GM19463 (cell line): ENCODE measurements at regions not wholly inside any gene's neighbourhood (a gene's known extent, or its start where the extent isn't known, plus 50 kb on each side); places are given as distances from the start of the nearest gene placed in this dataset.

Source experiments
- ATAC-seq: cut with Tn5 transposase; IDR thresholded peaks from one replicate; pipeline ENCODE4 v1.9.1; 2021; ENCODE audit warnings: mild to moderate bottlenecking, moderate library complexity; ENCODE audit not compliant: unreplicated experiment

GRCh38 chr5:71943874-71944273 is 163.4 kb upstream of the MAP1B start:
- no peak for ATAC-seq

- ATAC-seq: no peak
These were observed 161.8 kb upstream of the MAP1B start for GRCh38 chr5:71945436-71945835.

DNA sequence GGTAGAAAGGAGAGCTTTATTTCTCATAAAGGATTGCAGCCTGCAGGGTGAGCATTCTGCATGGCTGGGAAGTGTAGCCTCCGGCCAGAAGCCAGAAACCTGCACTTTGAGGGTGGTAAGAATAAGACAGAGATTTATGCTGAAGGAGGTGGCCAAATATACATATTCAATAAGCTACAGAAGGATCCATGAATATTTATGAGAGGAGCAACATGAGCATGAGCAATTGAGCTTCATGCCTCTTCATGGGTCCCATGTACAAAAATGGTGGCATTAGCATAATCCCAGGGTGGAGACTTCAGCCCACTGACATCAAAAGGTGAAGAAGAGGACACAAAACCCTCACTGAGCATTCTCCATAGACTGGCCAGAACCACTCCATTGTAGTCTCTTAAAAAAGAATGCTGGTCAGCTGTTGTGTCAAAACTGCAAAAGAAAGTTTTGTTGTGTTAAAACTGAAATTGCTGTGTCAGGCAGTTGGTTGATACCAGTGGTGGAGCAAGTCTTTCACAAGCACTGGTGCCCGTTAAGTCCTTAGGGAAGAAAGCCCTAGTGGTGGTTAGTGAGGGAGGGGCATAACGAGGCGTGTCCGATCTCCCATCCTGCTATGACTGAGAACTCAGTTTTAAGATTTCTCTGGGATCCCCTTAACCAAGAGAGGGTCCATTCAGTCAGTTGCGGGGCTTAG is 160.8 kb upstream of the MAP1B start:
- ATAC-seq: no peak

GRCh38 chr5:71948206-71948605 is 159.1 kb upstream of the MAP1B start:
- ATAC-seq: no peak

DNA sequence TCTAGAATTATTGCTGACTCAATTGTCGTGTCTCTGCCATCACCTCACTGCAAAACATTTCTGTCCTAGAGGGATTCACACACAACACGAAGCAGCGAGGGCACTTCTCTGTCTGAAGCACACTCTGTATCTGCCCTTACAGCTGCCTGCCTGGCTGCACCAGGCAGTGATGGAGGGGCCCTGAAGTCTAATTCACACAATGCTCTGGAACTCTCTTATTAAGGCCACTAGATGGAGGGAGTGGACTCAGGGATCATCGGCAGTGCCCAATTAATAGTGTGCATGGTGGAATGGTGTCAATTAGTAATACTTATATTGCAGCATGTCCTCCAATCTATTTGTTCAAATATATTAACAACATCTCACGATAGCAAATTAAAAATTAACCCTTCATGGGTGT is 157.5 kb upstream of the MAP1B start:
- no peak for ATAC-seq

DNA sequence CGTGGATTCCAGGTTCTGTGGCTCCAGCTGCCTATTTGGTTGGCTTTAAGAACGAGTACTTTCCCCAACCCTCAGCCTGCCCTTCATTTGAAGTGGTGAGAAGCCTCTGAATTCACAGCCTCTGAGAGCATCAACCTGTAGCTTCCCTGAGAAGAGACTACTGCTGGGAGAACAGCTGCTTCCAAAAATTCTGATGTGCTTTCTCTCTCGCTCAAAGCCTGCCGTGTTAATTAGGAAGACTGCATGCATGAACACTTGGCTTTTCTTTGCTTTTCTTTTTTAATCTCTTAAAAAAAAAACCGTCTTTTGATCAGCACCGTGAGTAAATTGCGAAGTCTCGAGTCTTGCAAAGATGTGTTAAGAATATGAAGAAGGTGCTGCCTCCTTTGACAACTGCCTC is 153.4 kb upstream of the MAP1B start:
- ATAC-seq: no peak

DNA sequence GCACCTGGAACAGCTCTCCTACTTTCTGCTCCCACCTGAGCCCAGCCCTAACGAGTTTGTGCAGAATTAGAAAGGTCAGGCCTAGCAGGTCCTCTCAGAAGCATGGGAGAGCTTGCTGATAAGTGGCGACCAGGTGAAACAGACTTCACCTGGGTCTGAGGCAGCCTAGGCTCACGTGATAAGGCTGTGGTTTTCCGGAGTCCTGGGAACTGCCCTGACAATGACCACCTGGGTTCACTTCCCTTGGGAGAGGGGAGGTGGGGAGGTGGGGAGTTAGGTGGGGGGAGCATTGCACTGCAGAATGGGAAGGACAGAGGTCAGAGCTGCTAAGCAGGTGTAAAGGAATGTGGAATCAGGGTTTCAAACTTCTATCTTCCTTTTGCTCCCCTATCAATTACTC is 152.9 kb upstream of the MAP1B start:
- no peak for ATAC-seq

DNA sequence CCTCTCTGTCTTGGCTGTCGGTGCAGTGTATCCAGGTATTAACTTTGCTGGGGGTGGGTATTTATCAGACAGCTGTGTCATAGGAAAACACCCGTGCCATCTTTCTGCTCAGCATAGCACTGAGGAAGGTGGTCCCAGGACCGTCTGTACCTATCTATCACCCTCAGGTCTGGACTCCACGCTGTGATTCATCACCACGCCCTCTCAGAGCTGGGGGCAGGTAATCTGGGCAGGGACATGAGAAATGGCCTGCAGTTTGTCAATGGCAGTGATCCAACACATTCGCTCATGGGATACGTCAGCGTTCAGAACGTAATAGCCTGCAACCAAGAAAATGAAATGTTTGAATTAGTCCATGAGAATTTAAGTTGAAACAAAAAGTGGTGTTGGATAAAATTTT is 151.6 kb upstream of the MAP1B start:
- ATAC-seq: no peak

GRCh38 chr5:71957292-71957898 is 149.9 kb upstream of the MAP1B start:
- ATAC-seq: no peak

DNA sequence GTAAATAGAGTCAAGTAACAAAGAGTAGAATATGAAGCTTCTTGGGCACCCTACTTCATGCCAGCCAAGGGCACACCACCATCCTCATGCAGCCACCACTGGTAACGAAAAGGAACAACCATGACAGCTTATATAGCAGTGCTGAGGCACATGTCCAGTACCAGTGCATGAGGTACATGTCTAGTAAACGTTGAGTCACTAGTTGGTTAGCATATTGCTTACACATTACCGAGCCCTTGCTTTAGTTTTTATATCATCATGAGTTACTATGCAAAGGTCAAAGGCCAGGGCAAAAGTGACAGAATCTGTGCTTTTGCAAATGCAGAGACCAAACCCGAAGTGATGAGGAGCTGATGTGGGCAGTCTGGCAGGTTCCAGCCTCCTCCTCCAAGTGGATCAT is 147.1 kb upstream of the MAP1B start:
- ATAC-seq: no peak

GRCh38 chr5:71961786-71962185 is 145.5 kb upstream of the MAP1B start:
- ATAC-seq: no peak

DNA sequence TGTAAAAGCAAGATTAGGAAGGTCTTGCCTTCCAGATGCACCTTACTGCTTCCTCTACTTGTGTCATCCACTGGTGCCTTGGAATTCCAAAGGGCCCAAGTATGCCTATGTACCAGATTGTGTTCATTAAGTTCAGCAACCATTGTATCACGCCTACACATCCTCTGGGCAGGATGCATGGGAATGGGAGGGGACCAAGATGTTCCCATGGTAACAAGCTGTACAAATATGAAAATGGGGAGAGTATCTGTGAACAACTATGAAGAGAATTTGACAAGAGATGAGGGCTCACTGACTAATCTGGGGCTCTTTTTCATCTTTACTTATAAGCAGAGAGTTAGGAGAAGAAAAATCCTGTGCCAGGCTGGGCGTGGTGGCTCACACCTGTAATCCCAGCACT is 137.8 kb upstream of the MAP1B start:
- ATAC-seq: no peak

DNA sequence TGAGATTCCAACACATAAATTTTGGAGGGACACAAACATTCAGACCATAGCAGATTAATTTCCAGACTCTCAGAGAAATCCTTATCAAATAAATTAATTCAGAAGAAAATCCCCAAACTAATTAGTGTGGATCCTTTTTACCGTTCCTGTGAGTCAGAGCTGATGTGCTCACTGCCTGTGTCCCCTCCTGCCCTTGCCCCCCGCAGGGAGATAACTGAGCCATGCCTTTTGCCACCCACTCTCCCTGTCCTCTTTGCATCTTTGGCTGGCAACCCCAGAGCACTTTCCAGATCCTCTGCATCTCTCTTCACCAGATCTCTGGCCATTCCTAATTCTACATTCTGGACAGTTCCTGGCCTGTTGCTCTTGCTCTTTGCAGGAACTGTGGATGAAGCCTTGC is 135.4 kb upstream of the MAP1B start:
- no peak for ATAC-seq

- ATAC-seq: no peak
These were observed 134.3 kb upstream of the MAP1B start for GRCh38 chr5:71972777-71973473.

GRCh38 chr5:71973563-71973962 is 133.7 kb upstream of the MAP1B start:
- ATAC-seq: no peak

DNA sequence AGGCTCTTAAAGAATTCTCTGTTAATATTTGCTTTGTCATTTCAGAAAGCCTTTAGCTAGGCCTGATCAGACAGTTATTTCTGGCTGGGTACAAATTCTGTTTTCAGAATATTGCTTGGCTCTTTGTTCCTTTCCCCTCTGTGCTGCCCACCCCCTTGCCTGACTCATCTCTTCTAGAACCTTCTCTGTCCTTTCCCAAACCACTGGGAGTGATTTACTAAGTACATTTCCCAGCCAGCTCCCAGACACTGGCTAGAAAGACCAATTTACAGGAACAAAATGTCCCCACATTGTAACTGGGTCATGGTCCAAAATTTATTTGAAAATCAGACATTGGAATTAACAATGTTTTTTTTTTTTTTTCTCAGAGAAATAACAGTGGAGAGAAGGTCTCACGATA is 133.1 kb upstream of the MAP1B start:
- no peak for ATAC-seq

DNA sequence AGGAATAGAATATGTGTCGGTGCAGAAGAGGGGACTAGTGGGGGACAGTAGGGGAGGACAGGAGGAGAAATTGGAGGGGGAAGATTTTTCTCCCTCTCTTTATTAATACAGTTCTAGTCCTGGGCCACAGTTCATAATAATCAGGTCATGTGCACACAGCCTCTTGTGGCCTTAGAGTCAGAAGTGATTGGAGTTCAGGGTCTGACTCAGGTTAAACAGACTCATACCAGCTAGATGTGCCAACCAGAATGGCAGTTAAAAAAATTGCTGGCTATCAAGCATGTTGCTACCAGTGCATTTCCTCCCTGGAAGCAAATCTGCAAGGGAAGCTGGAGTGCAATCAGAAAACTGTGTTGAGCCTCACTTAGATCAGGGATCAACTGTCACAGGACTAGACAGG is 132.7 kb upstream of the MAP1B start:
- ATAC-seq: no peak

- no peak for ATAC-seq
These were observed 130.8 kb upstream of the MAP1B start for GRCh38 chr5:71976449-71976848.

DNA sequence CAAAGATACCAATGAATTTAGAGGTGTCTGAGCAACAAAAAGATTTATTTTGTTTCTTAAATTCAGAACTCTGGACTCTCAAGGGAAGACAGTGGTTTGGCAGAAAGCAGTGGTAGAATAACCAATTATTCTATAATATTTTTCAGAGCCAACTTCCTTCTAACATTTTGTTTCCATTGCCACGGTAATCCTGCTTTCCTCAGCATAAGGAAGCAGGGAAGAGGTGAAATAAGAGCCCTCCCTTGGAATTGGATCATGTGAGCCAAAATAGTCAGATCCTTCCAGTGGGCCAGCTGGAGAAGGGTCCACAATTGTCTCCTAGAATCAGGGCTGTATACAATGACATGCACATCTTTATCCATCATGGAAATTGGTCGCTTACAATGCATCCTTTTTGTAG is 130.0 kb upstream of the MAP1B start:
- no peak for ATAC-seq

DNA sequence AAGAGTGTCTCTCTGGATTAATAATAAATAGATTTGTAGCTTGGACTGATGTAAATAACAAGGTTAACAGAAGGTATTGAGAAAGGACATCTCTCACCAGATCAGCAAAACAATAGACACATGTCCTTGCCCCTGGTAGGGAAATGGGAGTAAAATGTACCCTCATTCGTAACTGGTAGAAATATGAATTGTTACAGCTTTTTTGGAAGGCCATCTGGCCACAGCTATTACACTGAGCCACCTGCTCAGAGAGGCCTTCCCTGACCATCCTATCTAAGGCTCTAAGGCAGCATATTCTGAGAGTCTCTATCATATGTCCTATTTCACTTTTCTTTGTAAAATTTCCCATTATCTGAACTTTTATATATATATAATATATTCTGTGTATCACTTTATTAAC is 129.1 kb upstream of the MAP1B start:
- ATAC-seq: no peak

- ATAC-seq: no peak
These were observed 124.4 kb upstream of the MAP1B start for GRCh38 chr5:71982717-71983395.

- no peak for ATAC-seq
These were observed 121.2 kb upstream of the MAP1B start for GRCh38 chr5:71986101-71986500.
